Lower leg skin (tissue), 4 donors: ENCODE measurements at regions not wholly inside any gene's neighbourhood (a gene's known extent, or its start where the extent isn't known, plus 50 kb on each side); places are given as distances from the start of the nearest gene placed in this dataset.

Experiments
- DNase-seq, 2 donors: peaks; one replicate each; pipeline ENCODE4 v3.0.0-alpha.2; 2019; ENCODE audit warnings: low spot score in 2 of 2
- H3K4me3 ChIP-seq: fragments of 200-600 bp; sonication (generic); 2 replicates; pipeline ENCODE4 v1.5.1; 2017; ENCODE audit warnings: mild to moderate bottlenecking, low read depth; ENCODE audit not compliant: poor library complexity, severe bottlenecking
- POLR2A ChIP-seq, 2 donors: fragments of 450-650 bp; IDR thresholded peaks; one replicate each; pipeline ENCODE4 v1.6.1; 2016 to 2017; ENCODE audit warnings: antibody characterized with exemption in 2 of 2, mild to moderate bottlenecking in 1 of 2, moderate library complexity in 1 of 2
- WGBS, 2 donors: methylation state at CpG; one replicate each; pipeline ENCODE4 v1.1.5; 2018; 5-methylcytosine and 5-hydroxymethylcytosine counted together
- intact Hi-C: fragments of 100-400 bp; cut with DNase I; formaldehyde crosslinking; loops from one replicate; pipeline ENCODE4 v1.15.0; 2023; ENCODE audit warnings: low total_unique reads
- TF ChIP-seq, protein P1 (sequence below), 3 donors: fragments of 450-650 bp; IDR thresholded peaks; one replicate each; pipeline ENCODE4 v1.5.1; 2016; ENCODE audit warnings: antibody characterized with exemption in 3 of 3, mild to moderate bottlenecking in 3 of 3, moderate library complexity in 2 of 3

DNA sequence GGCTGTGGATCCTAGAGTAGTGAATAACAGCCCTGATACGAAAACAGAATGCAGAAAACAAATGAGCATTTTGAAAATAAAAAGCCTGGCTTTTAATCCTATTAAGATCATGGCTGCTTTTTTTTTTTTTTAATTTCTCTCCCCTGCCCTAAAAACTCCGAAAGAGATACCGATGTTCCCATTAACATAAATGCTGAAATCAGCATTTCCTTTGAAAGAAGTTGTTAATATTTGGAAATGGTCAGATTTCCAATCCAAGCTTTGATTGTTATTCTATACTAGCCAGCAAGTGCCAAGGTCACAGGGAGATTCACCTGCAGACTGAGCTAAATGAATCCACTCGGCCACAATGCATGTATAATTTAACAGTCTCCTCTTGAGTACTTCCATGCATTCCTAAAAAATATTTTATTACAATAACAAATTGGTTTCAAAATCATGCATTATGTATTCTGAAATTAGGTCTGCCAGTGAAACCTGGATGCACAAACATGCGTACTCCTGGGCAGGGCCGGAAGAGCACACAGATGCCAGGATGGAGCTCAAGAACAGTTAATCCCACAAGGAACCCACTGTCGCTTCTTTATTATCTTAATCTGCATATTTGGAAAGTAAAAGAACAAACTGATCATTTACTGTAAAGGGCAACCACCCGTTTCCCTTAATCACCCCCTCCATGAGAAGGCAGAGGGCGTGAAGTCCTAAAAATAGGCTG lies 521.5 kb upstream of the ZFHX3 start:
- no peak overlapping the region for H3K4me3 ChIP-seq
- WGBS, 2 donors, result 73 to 77% methylated on average over 9 of the region's 9 CpGs
- no peak for DNase-seq
- intact Hi-C loops, result no loop called here
- TF ChIP-seq, protein P1, sequence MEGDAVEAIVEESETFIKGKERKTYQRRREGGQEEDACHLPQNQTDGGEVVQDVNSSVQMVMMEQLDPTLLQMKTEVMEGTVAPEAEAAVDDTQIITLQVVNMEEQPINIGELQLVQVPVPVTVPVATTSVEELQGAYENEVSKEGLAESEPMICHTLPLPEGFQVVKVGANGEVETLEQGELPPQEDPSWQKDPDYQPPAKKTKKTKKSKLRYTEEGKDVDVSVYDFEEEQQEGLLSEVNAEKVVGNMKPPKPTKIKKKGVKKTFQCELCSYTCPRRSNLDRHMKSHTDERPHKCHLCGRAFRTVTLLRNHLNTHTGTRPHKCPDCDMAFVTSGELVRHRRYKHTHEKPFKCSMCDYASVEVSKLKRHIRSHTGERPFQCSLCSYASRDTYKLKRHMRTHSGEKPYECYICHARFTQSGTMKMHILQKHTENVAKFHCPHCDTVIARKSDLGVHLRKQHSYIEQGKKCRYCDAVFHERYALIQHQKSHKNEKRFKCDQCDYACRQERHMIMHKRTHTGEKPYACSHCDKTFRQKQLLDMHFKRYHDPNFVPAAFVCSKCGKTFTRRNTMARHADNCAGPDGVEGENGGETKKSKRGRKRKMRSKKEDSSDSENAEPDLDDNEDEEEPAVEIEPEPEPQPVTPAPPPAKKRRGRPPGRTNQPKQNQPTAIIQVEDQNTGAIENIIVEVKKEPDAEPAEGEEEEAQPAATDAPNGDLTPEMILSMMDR (IDR thresholded peaks at IDR 0.05), result no peak
- no peak for TF ChIP-seq POLR2A (IDR thresholded peaks at IDR 0.05)

- 66 to 69% methylated on average over 10 of the region's 10 CpGs for WGBS, 2 donors
- no peak overlapping the region for H3K4me3 ChIP-seq
- TF ChIP-seq POLR2A (IDR thresholded peaks at IDR 0.05), result no peak
- TF ChIP-seq, protein P1 (IDR thresholded peaks at IDR 0.05), result no peak
- DNase-seq, result no peak
- intact Hi-C loops, result no loop called here
Measured at GRCh38 chr16:73568769-73569168, 520.8 kb upstream of the ZFHX3 start.

GRCh38 chr16:73565925-73566324 lies 518.0 kb upstream of the ZFHX3 start:
- DNase-seq, result no peak
- TF ChIP-seq, protein P1 (IDR thresholded peaks at IDR 0.05), result no peak
- TF ChIP-seq POLR2A (IDR thresholded peaks at IDR 0.05), result no peak
- WGBS, 2 donors, result 85 to 87% methylated on average over 3 of the region's 3 CpGs
- H3K4me3 ChIP-seq, result no peak overlapping the region
- intact Hi-C loops, result no loop called here

DNA sequence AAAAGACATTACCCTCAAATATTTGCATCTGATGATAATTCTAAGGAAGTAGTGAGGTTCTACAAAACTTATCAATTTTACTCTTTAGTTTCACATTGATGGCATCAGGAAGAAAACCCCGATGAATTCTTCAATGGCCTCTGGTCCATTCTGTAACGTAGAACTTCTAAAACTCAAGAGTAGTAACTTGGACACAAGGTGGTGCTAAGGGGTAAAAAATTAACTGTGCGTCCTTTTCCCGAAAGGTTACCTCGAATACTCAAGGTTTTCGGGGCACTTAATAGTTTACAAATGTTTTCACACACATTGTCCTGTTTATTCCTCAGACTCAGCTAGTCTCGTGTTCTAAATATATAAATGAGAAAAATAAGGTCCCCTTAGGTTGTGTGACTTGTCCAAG lies 517.3 kb upstream of the ZFHX3 start:
- 63 to 71% methylated on average over 7 of the region's 7 CpGs for WGBS, 2 donors
- H3K4me3 ChIP-seq, result no peak overlapping the region
- DNase-seq, result no peak
- TF ChIP-seq POLR2A (IDR thresholded peaks at IDR 0.05), result no peak
- TF ChIP-seq, protein P1 (IDR thresholded peaks at IDR 0.05), result no peak
- intact Hi-C loops, result no loop called here

GRCh38 chr16:73563709-73564108 lies 515.8 kb upstream of the ZFHX3 start:
- no peak overlapping the region for H3K4me3 ChIP-seq
- DNase-seq, result no peak
- 92 to 95% methylated on average over 3 of the region's 3 CpGs for WGBS, 2 donors
- TF ChIP-seq, protein P1 (IDR thresholded peaks at IDR 0.05), result no peak
- TF ChIP-seq POLR2A (IDR thresholded peaks at IDR 0.05), result no peak
- intact Hi-C loops, result loop anchor here (5.0 kb wide), 1 partner anchor 1686 kb away; no protein-coding TSS in a partner anchor

- intact Hi-C loops, result loop anchor here (5.0 kb wide), 1 partner anchor 1683 kb away; no protein-coding TSS in a partner anchor
- 44 to 45% methylated on average over 7 of the region's 7 CpGs for WGBS, 2 donors
- no peak for TF ChIP-seq POLR2A (IDR thresholded peaks at IDR 0.05)
- TF ChIP-seq, protein P1 (IDR thresholded peaks at IDR 0.05), result no peak
- H3K4me3 ChIP-seq, result no peak overlapping the region
- no peak for DNase-seq
Measured at GRCh38 chr16:73560497-73560896, 512.6 kb upstream of the ZFHX3 start.
